HG03432 (cell line): ENCODE measurements at regions not wholly inside any gene's neighbourhood (a gene's known extent, or its start where the extent isn't known, plus 50 kb on each side); places are given as distances from the start of the nearest gene placed in this dataset.
"Not testable (repeated sequence)": the region's sequence is repeated elsewhere in the genome, so short reads cannot be mapped to it uniquely, and the experiment has no call there.

Source experiments
- ATAC-seq: cut with Tn5 transposase; IDR thresholded peaks from one replicate; pipeline ENCODE4 v1.9.1; 2021; ENCODE audit warnings: mild to moderate bottlenecking, moderate library complexity; ENCODE audit not compliant: unreplicated experiment

- no peak for ATAC-seq
Measured at GRCh38 chr7:138214926-138215325, 138.7 kb downstream of the AKR1D1 start.

- ATAC-seq, result not testable (repeated sequence)
Measured at GRCh38 chr7:138220321-138220720, 144.1 kb downstream of the AKR1D1 start.

- ATAC-seq, result not testable (repeated sequence)
Measured at GRCh38 chr7:138221388-138221787, 145.1 kb downstream of the AKR1D1 start.

GRCh38 chr7:138223402-138223879 lies 147.2 kb downstream of the AKR1D1 start:
- ATAC-seq, result no peak

- no peak for ATAC-seq
Measured at GRCh38 chr7:138226001-138226476, 149.8 kb downstream of the AKR1D1 start.

- ATAC-seq, result no peak
Measured at GRCh38 chr7:138226745-138227279, 150.6 kb downstream of the AKR1D1 start.

- ATAC-seq, result no peak
Measured at GRCh38 chr7:138228119-138228518, 151.9 kb downstream of the AKR1D1 start.

- ATAC-seq, result no peak
Measured at GRCh38 chr7:138228769-138229168, 152.5 kb downstream of the AKR1D1 start.

GRCh38 chr7:138233189-138233588 lies 156.9 kb downstream of the AKR1D1 start:
- ATAC-seq, result no peak

GRCh38 chr7:138235207-138235606 lies 158.9 kb downstream of the AKR1D1 start:
- no peak for ATAC-seq

- no peak for ATAC-seq
Measured at GRCh38 chr7:138237995-138238394, 161.7 kb downstream of the AKR1D1 start.

GRCh38 chr7:138238734-138239659 lies 162.7 kb downstream of the AKR1D1 start:
- no peak for ATAC-seq

- ATAC-seq, result no peak
Measured at GRCh38 chr7:138243430-138243829, 167.2 kb downstream of the AKR1D1 start.

- ATAC-seq, result no peak
Measured at GRCh38 chr7:138243836-138244235, 167.6 kb downstream of the AKR1D1 start.

GRCh38 chr7:138244606-138245005 lies 168.3 kb downstream of the AKR1D1 start:
- ATAC-seq, result no peak

GRCh38 chr7:138245216-138245615 lies 169.0 kb downstream of the AKR1D1 start:
- ATAC-seq, result no peak

GRCh38 chr7:138245682-138246081 lies 169.4 kb downstream of the AKR1D1 start:
- ATAC-seq, result no peak

- ATAC-seq, result no peak
Measured at GRCh38 chr7:138246428-138246827, 170.2 kb downstream of the AKR1D1 start.

- no peak for ATAC-seq
Measured at GRCh38 chr7:138247081-138247480, 170.8 kb downstream of the AKR1D1 start.

- no peak for ATAC-seq
Measured at GRCh38 chr7:138247568-138248333, 171.5 kb downstream of the AKR1D1 start.

- no peak for ATAC-seq
Measured at GRCh38 chr7:138248609-138249008, 172.3 kb downstream of the AKR1D1 start.
